C4-2B (cell line): ENCODE measurements at regions not wholly inside any gene's neighbourhood (a gene's known extent, or its start where the extent isn't known, plus 50 kb on each side); places are given as distances from the start of the nearest gene placed in this dataset.

Source experiments
- H3K27ac ChIP-seq: fragments of 450-650 bp; 2 replicates; pipeline ENCODE4 v1.5.1; 2017
- ZFX ChIP-seq: fragments of 450-650 bp; IDR thresholded peaks from 2 replicates; pipeline ENCODE4 v1.6.1; 2017
- TF ChIP-seq, protein P1 (sequence below): fragments of 450-650 bp; conservative IDR thresholded peaks from 2 replicates; pipeline ENCODE4 v1.5.1; 2017; ENCODE audit warnings: mild to moderate bottlenecking

DNA sequence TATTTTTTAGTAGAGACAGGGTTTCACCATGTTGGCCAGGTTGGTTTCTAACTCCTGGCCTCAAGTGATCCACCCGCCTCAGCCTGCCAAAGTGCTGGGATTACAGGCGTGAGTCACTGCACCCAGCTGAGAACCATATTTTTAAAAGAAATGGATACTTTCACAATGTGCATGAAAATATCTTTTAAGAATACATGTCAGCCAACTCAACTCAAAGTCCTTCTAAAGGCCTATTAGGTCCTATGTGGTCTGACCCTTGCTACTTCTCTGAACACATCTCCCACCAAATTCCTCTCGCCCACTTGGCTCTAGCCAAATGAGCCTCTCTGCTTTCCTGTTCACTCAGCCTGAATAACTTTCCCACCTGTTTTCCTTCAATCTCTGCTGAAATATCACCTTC, 119.6 kb downstream of the MTX2 start:
- no peak for TF ChIP-seq ZFX
- TF ChIP-seq, protein P1, sequence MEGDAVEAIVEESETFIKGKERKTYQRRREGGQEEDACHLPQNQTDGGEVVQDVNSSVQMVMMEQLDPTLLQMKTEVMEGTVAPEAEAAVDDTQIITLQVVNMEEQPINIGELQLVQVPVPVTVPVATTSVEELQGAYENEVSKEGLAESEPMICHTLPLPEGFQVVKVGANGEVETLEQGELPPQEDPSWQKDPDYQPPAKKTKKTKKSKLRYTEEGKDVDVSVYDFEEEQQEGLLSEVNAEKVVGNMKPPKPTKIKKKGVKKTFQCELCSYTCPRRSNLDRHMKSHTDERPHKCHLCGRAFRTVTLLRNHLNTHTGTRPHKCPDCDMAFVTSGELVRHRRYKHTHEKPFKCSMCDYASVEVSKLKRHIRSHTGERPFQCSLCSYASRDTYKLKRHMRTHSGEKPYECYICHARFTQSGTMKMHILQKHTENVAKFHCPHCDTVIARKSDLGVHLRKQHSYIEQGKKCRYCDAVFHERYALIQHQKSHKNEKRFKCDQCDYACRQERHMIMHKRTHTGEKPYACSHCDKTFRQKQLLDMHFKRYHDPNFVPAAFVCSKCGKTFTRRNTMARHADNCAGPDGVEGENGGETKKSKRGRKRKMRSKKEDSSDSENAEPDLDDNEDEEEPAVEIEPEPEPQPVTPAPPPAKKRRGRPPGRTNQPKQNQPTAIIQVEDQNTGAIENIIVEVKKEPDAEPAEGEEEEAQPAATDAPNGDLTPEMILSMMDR, result no peak
- H3K27ac ChIP-seq, result no peak overlapping the region

DNA sequence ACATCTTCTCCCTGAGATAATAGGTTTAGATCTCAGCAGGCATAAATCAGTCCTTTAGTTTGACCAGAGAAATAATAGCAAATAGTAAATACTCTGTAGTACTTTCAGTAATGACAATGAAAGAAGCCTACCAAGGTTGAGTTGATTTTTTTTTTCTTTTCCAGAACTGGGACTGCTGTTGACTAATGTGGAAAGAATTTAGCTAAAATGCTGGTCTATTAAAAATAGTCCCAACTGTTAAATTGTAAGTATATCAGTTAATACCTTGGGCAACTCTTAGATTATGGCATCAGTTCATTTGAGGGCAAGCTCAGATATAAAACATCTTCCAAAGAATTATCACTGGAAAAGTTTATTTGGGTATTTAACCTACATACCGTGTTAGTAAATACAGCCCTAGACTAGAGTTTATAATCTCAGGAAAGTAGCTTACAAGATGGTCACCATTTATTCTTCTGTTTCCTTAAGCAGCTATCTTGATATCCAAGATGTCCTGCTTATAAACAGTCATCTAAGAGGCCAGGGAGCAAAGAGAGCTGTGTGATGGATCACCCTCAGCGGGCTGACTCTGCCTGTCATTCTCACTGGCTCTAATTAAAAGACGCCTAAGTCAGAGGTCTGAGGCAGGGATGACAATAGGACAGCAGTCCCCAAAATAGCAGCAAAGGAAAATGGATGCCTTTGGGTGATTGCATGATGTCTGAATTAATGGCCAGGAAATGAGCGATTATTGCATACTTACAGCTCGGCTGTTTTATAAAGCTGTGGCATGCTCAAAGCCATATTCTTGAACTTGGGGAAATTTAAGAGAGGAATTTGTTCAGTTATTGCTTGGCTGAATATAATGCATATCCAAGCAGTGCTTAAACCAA, 121.3 kb downstream of the MTX2 start:
- no peak for TF ChIP-seq ZFX
- TF ChIP-seq, protein P1, result no peak
- H3K27ac ChIP-seq, result no peak overlapping the region

DNA sequence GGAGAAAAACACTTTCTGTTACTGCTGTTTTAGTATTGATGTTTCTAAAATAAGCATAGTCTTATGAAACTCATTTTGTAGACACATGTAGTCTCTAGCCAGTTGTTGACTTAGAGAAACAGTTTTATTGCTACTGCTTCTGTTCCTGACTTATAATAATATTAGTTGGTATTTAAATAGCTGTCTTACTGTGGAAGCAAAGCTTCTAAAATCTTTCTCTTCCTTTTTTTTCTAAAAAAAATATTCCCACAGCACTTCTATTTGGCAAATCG, 121.8 kb downstream of the MTX2 start:
- TF ChIP-seq, protein P1, result no peak
- TF ChIP-seq ZFX, result no peak
- H3K27ac ChIP-seq, result no peak overlapping the region

DNA sequence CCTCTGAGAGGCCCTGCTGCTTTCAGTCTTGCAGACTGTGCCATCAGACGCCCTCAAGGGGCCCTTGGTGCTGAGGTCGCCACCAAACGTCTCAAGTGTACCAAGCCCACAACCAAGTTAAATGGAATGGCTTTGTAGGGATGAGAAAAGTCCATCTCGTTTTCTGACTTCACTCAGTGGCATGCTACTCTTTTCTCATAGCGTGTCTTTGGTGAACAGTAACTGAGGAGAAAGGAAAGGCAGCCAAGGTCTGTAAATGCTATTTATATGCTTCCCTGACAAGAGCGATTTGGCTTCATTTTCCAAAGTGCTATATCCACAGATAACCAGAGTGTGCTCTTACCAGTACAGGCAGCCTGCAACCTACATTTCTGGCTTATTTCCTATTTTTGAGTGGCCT, 123.0 kb downstream of the MTX2 start:
- no peak for TF ChIP-seq ZFX
- TF ChIP-seq, protein P1, result no peak

DNA sequence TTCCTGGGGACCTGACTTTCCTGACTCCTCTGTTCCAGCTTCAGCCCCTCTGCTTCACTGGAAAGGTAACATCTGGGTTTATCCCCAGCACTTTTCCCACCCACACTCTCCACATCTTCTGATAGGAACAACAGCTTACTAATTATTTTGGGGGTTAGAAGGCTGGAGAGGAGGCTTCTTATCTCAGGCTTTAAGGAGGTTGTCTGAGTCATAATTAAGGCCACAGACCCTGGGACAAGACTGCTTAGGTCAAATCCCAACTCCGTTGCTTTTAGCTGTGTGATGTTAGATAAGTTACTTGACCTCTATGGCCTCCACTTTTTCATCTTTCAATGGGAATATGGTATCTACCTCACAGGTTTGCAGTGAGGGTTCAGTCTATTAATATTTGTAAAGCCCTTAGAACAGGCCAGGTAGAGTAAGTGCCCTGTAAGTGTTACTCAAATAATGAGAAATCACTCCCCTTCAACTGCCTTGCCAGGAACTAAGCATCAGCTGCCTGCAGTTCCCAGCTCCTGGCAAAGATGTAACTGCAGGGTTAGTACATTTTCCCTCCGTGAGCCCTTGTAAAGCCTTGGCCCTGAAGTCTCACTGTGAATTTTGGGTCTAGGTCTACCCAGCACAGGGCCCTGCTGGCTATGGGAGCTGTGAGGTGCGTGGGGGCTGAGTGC, 123.6 kb downstream of the MTX2 start:
- TF ChIP-seq ZFX, result no peak
- TF ChIP-seq, protein P1, result no peak

More for the DNA sequence above, 123.0 kb downstream of the MTX2 start:
- H3K27ac ChIP-seq, result no peak overlapping the region

DNA sequence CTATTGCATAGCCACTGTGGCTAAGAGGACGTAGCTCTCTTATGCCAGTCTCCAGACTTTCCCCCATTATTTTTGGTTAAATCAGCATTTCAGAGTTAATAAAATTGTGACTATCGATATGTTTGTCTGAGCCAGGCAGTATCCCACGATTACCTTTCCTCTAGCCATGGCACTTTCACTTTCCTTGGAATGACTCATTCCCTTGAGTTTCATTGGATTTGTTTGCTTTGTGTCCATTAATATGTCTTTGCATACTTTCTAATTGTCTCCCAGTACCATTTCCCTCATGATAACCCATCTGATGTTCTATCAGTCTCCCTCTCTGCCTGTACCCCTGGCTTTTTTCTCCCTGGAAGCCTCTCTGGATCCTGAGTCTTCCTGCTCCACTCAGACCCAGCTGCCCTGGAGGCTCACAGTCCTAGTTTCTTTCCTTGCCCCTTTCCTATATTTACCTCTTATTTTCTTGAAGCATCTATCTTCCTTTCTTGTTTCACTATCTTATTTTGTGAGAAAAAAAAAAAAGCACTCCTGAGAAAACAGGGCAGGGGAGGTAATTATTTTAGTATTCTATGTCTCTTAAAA, 126.1 kb downstream of the MTX2 start:
- no peak overlapping the region for H3K27ac ChIP-seq
- TF ChIP-seq, protein P1, result no peak
- no peak for TF ChIP-seq ZFX

More for the DNA sequence above, 123.6 kb downstream of the MTX2 start:
- no peak overlapping the region for H3K27ac ChIP-seq
